T-cell (primary cell): ENCODE measurements at regions not wholly inside any gene's neighbourhood (a gene's known extent, or its start where the extent isn't known, plus 50 kb on each side); places are given as distances from the start of the nearest gene placed in this dataset.
"Not testable (repeated sequence)": the region's sequence is repeated elsewhere in the genome, so short reads cannot be mapped to it uniquely, and the experiment has no call there.

ENCODE experiments used
- ATAC-seq, 4 experiments: fragments of 200-7000 bp in 3 of 4; fragments of 150-1000 bp in 1 of 4; cut with Tn5 transposase; replicated peaks in 1 of 4; 1 replicate in 3 of 4; 2 replicates in 1 of 4; pipeline ENCODE4 v1.10.0; 2021; ENCODE audit warnings: moderate library complexity in 3 of 4, mild to moderate bottlenecking in 2 of 4, moderate number of reproducible peaks in 1 of 4
- CTCF ChIA-PET, 2 donors: fragments of 300-600 bp; sonication (Branson Sonifier 250); formaldehyde crosslinking; loops; one replicate each; lab custom pipeline; 2022; ENCODE audit warnings: antibody characterized with exemption in 2 of 2; lab: Charles Lee
- POLR2A ChIA-PET, 2 donors: fragments of 300-600 bp; sonication (Branson Sonifier 250); formaldehyde crosslinking; loops; one replicate each; lab custom pipeline; 2022; ENCODE audit warnings: antibody characterized with exemption in 2 of 2; lab: Charles Lee
- DNase-seq, 35 experiments: peaks; one replicate each; pipeline versions ENCODE4 v3.0.0 to v3.0.0-alpha.2; 2013 to 2023
- H3K27ac ChIP-seq: one replicate; pipeline ENCODE4 v1.5.1; 2013; ENCODE audit warnings: low read length
- H3K27me3 ChIP-seq, 2 experiments: replicated peaks in 1 of 2; 1 replicate in 1 of 2; 2 replicates in 1 of 2; pipeline versions ENCODE4 v1.6.1 to v1.7.0; 2013; ENCODE audit warnings: low read length in 1 of 2, mixed read lengths in 1 of 2; ENCODE audit not compliant: control insufficient read depth in 2 of 2, insufficient read depth in 2 of 2; ENCODE audit errors: extremely low read depth in 1 of 2
- H3K36me3 ChIP-seq, 2 donors: 1 replicate in 1 of 2; 2 replicates in 1 of 2; pipeline versions ENCODE4 v1.6.1 to v1.7.0; 2013; ENCODE audit warnings: low read length in 1 of 2; ENCODE audit not compliant: control insufficient read depth in 2 of 2, insufficient read depth in 1 of 2; ENCODE audit errors: extremely low read depth in 1 of 2
- H3K4me1 ChIP-seq, 2 experiments: 1 replicate in 1 of 2; 2 replicates in 1 of 2; pipeline versions ENCODE4 v1.6.1 to v1.7.0; 2013; ENCODE audit warnings: low read length in 2 of 2, mixed read lengths in 1 of 2; ENCODE audit not compliant: insufficient read depth in 2 of 2, control insufficient read depth in 1 of 2; ENCODE audit errors: extremely low read depth in 1 of 2
- H3K4me3 ChIP-seq, 2 donors: 1 replicate in 1 of 2; 2 replicates in 1 of 2; pipeline versions ENCODE4 v1.5.1 to v1.7.0; 2013; ENCODE audit warnings: mild to moderate bottlenecking in 2 of 2, low read length in 1 of 2, moderate library complexity in 1 of 2; ENCODE audit not compliant: control insufficient read depth in 1 of 2; ENCODE audit errors: extremely low read depth in 1 of 2
- H3K9me3 ChIP-seq: 2 replicates; pipeline ENCODE4 v1.7.0; 2013
- H3K27ac Mint-ChIP-seq, 2 donors: one replicate each; pipeline ENCODE4 v1.8.0; 2020 to 2021; ENCODE audit warnings: mild to moderate bottlenecking in 2 of 2, mixed read lengths in 2 of 2
- H3K27me3 Mint-ChIP-seq, 2 donors: one replicate each; pipeline ENCODE4 v1.8.0; 2021 to 2022; ENCODE audit warnings: mixed read lengths in 2 of 2
- H3K36me3 Mint-ChIP-seq: one replicate; pipeline ENCODE4 v1.8.0; 2021; ENCODE audit warnings: mixed read lengths
- H3K4me1 Mint-ChIP-seq, 3 donors: one replicate each; pipeline ENCODE4 v1.8.0; 2020 to 2022; ENCODE audit warnings: mixed read lengths in 3 of 3, mild to moderate bottlenecking in 1 of 3
- H3K4me3 Mint-ChIP-seq, 3 donors: one replicate each; pipeline ENCODE4 v1.8.0; 2020 to 2022; ENCODE audit warnings: mild to moderate bottlenecking in 3 of 3, mixed read lengths in 3 of 3, moderate library complexity in 3 of 3
- H3K9me3 Mint-ChIP-seq, 3 donors: one replicate each; pipeline ENCODE4 v1.8.0; 2020 to 2022; ENCODE audit warnings: mixed read lengths in 3 of 3
- WGBS: methylation state at CpG from one replicate; pipeline ENCODE4 v1.1.5; 2013; ENCODE audit warnings: missing lambda C conversion rate; ENCODE audit not compliant: insufficient coverage; 5-methylcytosine and 5-hydroxymethylcytosine counted together

DNA sequence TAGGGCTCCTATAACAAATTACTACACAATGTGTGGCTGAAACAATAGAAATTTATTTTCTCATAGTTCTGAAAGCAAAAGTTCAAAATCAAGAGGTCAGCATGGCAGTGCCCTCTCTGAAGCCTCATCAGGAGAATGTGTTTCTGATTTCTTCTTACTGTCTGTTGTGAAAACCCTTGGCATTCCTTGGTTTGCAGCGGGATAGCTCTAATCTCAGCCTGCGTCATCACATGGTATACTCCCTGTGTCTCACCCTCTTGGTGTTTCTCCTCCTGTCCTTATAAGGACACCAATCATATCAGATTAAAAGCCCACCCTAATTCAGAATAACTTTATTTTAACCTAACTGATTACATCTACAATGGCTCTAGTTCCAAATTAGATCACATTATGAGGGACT, 87.5 kb upstream of the CDH9 start:
- no peak overlapping the region for H3K4me3 ChIP-seq
- Mint-ChIP-seq H3K9me3 (peaks cover 0 to 15% (median 10%) of the 10 kb centered on the region in 3 donors), H3K27me3 (no peaks in the 10 kb centered on the region), H3K36me3 (no peaks in the 10 kb centered on the region), H3K4me1 (no peaks in the 10 kb centered on the region), H3K4me3 (no peak overlapping the region), H3K27ac (no peak overlapping the region)
- no peak overlapping the region for H3K27ac ChIP-seq
- 83% methylated on average over 2 of the region's 2 CpGs for WGBS
- ATAC-seq: no peak
- POLR2A ChIA-PET: no interaction called here
- H3K9me3 ChIP-seq: no peaks in the 10 kb centered on the region
- no peaks in the 10 kb centered on the region for H3K36me3 ChIP-seq
- CTCF ChIA-PET: no interaction called here
- DNase-seq: no peak
- H3K4me1 ChIP-seq: no peaks in the 10 kb centered on the region
- no peaks in the 10 kb centered on the region for H3K27me3 ChIP-seq

DNA sequence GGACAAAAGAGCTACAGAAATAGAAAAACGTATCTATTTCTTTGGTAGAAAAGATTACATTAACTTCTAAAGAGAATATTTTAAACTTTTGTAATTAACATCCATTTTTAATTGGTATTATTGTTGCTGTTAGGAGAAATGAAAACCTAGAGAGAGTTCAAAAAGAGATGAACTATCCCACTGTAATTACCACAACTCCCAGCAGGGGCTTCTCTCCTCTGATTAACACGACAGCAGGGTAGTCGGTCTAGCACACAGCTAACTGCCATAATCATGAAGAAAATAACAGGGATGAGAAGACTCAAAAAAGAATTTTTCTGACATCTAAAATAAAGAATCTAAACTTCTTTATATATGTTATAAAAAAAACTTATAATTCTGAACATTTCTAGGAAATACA, 86.2 kb upstream of the CDH9 start:
- Mint-ChIP-seq H3K27me3 (no peaks in the 10 kb centered on the region), H3K4me3 (no peak overlapping the region), H3K27ac (no peak overlapping the region), H3K4me1 (no peaks in the 10 kb centered on the region), H3K9me3 (peaks cover 3 to 15% (median 13%) of the 10 kb centered on the region in 3 donors), H3K36me3 (no peaks in the 10 kb centered on the region)
- WGBS: no CpG with 5 or more reads among the region's 3 CpGs
- no peak overlapping the region for H3K4me3 ChIP-seq
- no peaks in the 10 kb centered on the region for H3K9me3 ChIP-seq
- H3K27ac ChIP-seq: no peak overlapping the region
- no peak for DNase-seq
- no peaks in the 10 kb centered on the region for H3K27me3 ChIP-seq
- no peak for ATAC-seq
- ChIA-PET POLR2A (no interaction called here), CTCF (no interaction called here)
- no peaks in the 10 kb centered on the region for H3K4me1 ChIP-seq
- H3K36me3 ChIP-seq: no peaks in the 10 kb centered on the region

DNA sequence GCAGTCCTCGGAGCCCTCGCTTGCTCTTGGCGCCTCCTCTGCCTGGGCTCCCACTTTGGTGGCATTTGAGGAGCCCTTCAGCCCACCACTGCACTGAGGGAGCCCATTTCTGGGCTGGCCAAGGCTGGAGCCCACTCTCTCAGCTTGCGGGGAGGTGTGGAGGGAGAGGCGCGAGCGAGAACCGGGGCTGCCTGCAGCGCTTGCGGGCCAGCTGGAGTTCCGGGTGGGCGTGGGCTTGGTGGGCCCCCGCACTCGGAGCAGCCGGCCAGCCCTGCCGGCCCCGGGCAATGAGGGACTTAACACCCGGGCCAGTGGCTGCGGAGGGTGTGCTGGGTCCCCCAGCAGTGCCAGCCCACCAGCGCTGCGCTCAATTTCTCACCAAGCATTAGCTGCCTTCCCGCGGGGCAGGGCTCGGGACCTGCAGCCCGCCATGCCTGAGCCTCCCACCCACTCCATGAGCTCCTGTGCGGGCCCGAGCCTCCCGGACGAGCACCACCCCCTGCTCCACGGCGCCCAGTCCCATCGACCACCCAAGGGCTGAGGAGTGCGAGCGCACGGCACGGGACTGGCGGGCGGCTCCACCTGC, 81.4 kb upstream of the CDH9 start:
- H3K9me3 Mint-ChIP-seq: peaks cover 15 to 27% (median 18%) of the 10 kb centered on the region in 3 donors
- H3K4me3 Mint-ChIP-seq, H3K27me3 Mint-ChIP-seq, H3K4me1 Mint-ChIP-seq, H3K36me3 Mint-ChIP-seq, H3K27ac Mint-ChIP-seq, ATAC-seq, POLR2A ChIA-PET, H3K27me3 ChIP-seq, H3K4me3 ChIP-seq, H3K4me1 ChIP-seq, H3K9me3 ChIP-seq, H3K36me3 ChIP-seq, DNase-seq, CTCF ChIA-PET, H3K27ac ChIP-seq: not testable (repeated sequence)
- 97% methylated on average over 16 of the region's 38 CpGs for WGBS

GRCh38 chr5:27103486-27103885, 65.1 kb upstream of the CDH9 start:
- H3K27me3 ChIP-seq: no peaks in the 10 kb centered on the region
- H3K4me3 ChIP-seq: no peak overlapping the region
- Mint-ChIP-seq H3K4me1 (no peaks in the 10 kb centered on the region), H3K27ac (no peak overlapping the region), H3K9me3 (peaks cover 4 to 12% (median 5%) of the 10 kb centered on the region in 3 donors), H3K4me3 (no peak overlapping the region), H3K27me3 (no peaks in the 10 kb centered on the region), H3K36me3 (no peaks in the 10 kb centered on the region)
- ATAC-seq (no peak), DNase-seq (no peak)
- H3K36me3 ChIP-seq: no peaks in the 10 kb centered on the region
- H3K27ac ChIP-seq: no peak overlapping the region
- POLR2A ChIA-PET: no interaction called here
- no CpG with 5 or more reads among the region's 2 CpGs for WGBS
- H3K9me3 ChIP-seq: no peaks in the 10 kb centered on the region
- H3K4me1 ChIP-seq: no peaks in the 10 kb centered on the region
- CTCF ChIA-PET: no interaction called here

- H3K9me3 ChIP-seq, CTCF ChIA-PET, DNase-seq, H3K4me1 Mint-ChIP-seq, H3K4me3 Mint-ChIP-seq, H3K27me3 Mint-ChIP-seq, H3K27ac ChIP-seq, ATAC-seq, H3K36me3 ChIP-seq, H3K27ac Mint-ChIP-seq, H3K27me3 ChIP-seq, H3K4me1 ChIP-seq, H3K4me3 ChIP-seq, H3K36me3 Mint-ChIP-seq: not testable (repeated sequence)
- H3K9me3 Mint-ChIP-seq: peaks cover 0 to 15% (median 7%) of the 10 kb centered on the region in 3 donors
- 98% methylated on average over 16 of the region's 16 CpGs for WGBS
- POLR2A ChIA-PET: interaction anchor here in 1 of 2 donors (0.6 kb wide), 1 partner anchor 42 kb away, joined by 3 read pairs; no protein-coding TSS in a partner anchor
Measured at GRCh38 chr5:27095761-27096160, 57.4 kb upstream of the CDH9 start.

DNA sequence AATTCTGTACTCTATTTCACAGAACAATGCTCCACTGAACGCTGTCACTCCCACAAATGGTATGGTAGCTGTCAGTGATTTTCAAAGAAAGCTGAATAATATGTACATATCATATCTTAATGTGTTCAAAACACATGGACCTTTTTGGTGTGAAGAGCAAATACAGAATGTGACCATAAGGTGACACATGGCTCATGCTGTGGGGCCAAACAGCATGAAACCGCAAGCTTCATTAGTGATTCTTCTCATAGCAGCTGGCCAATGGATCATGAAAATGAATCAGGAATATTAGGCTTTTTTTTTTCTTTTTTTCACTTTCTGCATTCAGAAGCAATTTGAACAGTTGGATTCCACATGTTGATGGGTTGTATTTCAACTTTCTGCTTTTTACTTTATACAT, 54.9 kb upstream of the CDH9 start:
- ChIA-PET POLR2A (no interaction called here), CTCF (no interaction called here)
- Histone ChIP-seq H3K4me3 (no peak overlapping the region), H3K27ac (no peak overlapping the region), H3K36me3 (no peaks in the 10 kb centered on the region), H3K27me3 (no peaks in the 10 kb centered on the region), H3K9me3 (no peaks in the 10 kb centered on the region), H3K4me1 (no peaks in the 10 kb centered on the region)
- no peak for DNase-seq
- Mint-ChIP-seq H3K27me3 (no peaks in the 10 kb centered on the region), H3K36me3 (no peaks in the 10 kb centered on the region), H3K4me1 (no peaks in the 10 kb centered on the region), H3K4me3 (no peak overlapping the region), H3K27ac (no peak overlapping the region), H3K9me3 (peaks cover 0 to 15% (median 7%) of the 10 kb centered on the region in 3 donors)
- no peak for ATAC-seq
- WGBS: no CpG with 5 or more reads among the region's 2 CpGs

GRCh38 chr5:27091858-27092257, 53.5 kb upstream of the CDH9 start:
- H3K27me3 ChIP-seq: no peaks in the 10 kb centered on the region
- H3K4me1 ChIP-seq: no peaks in the 10 kb centered on the region
- no peak for DNase-seq
- H3K4me3 ChIP-seq: no peak overlapping the region
- H3K4me1 Mint-ChIP-seq: no peaks in the 10 kb centered on the region
- ChIA-PET POLR2A (no interaction called here), CTCF (no interaction called here)
- no peaks in the 10 kb centered on the region for H3K36me3 Mint-ChIP-seq
- no peaks in the 10 kb centered on the region for H3K36me3 ChIP-seq
- no peak overlapping the region for H3K27ac Mint-ChIP-seq
- H3K9me3 ChIP-seq: no peaks in the 10 kb centered on the region
- no peak for ATAC-seq
- no peaks in the 10 kb centered on the region for H3K27me3 Mint-ChIP-seq
- peaks cover 0 to 12% (median 4%) of the 10 kb centered on the region in 3 donors for H3K9me3 Mint-ChIP-seq
- no peak overlapping the region for H3K4me3 Mint-ChIP-seq
- WGBS: 50% methylated on average over 1 of the region's 1 CpG
- no peak overlapping the region for H3K27ac ChIP-seq
